Ureter (tissue), 1 donor: ENCODE measurements at regions not wholly inside any gene's neighbourhood (a gene's known extent, or its start where the extent isn't known, plus 50 kb on each side); places are given as distances from the start of the nearest gene placed in this dataset.

ENCODE experiments used
- DNase-seq: peaks from one replicate; pipeline ENCODE4 v3.0.0-alpha.2; 2020; ENCODE audit warnings: low spot score
- donor health status: DM: yes; HTN: yes; CAD: no.

- no peak for DNase-seq
Measured at GRCh38 chr11:11077898-11078297, 220.0 kb upstream of the ZBED5 start.

DNA sequence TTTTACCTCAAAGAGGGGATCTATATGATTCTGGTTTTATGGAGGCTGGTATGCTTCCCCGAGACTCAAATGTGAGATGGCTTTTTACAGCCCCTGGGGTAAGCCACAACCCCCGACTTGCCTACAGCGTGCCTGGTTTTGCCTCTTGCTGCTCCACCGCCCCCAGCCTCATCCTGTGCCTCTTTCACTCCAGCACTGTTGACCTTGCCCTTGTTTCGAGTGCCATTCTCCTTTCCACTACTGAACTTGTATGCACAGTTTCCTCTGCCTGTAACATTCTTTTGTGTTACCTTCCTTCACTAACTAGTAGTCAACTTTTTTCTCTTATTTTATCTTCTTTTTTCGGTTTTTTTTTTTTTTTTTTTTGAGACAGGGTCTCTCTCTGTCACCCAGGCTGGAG is 219.0 kb upstream of the ZBED5 start:
- no peak for DNase-seq

DNA sequence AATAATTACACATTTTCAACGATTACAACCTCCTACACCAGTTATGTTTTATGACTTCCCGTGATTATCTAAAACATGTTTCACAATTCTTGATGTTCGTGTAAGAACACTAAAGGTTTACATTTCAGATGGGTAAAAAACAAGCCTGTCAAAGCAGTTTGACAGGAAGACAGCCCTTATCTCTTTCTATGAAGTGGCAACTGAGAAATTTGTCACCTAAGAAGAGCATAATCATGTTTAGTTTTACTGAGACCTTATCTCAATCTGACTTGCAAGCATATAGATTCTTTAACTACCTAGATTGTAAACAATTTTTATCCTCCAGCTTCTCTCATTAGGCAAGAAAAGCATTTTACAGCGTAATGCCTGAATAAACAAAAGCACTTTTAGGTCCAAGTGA is 218.4 kb upstream of the ZBED5 start:
- no peak for DNase-seq

- DNase-seq, result no peak
Measured at GRCh38 chr11:11075515-11076171, 217.8 kb upstream of the ZBED5 start.

DNA sequence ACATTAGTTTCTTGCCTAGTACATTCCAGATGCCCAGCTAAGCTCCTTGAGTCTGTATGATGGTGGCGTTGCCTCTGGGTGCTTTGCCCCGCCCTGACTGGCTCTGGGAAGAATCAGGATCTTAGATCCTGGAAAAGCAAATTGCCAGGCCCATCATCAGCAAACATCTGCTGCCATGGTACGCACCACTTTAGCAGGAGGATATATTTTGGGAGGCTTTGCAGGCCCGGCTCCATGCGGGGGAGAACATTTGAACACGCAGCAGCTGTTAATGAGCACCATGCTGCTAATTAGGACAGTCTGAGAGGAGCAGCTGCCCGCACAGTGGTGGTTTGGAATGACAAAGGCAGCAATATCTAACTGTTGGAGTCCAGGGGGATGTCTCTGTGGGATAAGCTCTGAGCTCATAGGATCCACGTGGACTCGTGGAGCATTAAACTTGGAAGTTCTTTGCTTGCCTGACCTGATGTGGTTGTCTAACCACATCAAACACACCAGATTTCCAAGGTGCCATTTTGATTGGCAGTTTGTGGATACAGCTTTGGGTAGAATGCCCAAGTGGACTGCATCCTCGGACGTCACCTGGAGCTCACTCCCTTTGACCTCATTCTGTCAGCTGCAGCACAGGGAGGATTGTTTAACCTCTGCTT is 217.0 kb upstream of the ZBED5 start:
- no peak for DNase-seq

GRCh38 chr11:11073996-11074395 is 216.1 kb upstream of the ZBED5 start:
- no peak for DNase-seq

GRCh38 chr11:11072067-11072466 is 214.2 kb upstream of the ZBED5 start:
- DNase-seq, result no peak

DNA sequence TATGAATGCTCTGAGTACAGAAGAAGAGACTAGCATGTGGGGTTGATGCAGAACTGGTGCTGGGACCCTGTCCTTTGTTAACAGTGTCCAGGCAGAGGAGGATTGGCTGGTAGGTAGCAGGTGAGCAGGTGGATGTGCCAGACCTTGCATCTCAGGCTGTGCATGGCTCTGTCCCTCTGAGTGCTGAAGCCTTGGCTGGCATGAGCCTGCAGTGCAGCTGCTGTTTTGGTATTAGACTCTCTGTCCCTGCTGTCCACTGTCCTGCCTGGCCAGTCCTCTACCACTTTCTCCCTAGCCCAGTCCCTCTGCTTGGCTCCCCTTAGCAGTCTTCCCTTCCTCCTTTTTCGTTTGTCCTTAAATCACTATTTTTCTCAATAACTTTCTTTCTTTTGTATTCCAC is 213.6 kb upstream of the ZBED5 start:
- DNase-seq, result no peak

GRCh38 chr11:11070976-11071375 is 213.1 kb upstream of the ZBED5 start:
- DNase-seq, result no peak

GRCh38 chr11:11069841-11070835 is 212.3 kb upstream of the ZBED5 start:
- DNase-seq, result no peak

DNA sequence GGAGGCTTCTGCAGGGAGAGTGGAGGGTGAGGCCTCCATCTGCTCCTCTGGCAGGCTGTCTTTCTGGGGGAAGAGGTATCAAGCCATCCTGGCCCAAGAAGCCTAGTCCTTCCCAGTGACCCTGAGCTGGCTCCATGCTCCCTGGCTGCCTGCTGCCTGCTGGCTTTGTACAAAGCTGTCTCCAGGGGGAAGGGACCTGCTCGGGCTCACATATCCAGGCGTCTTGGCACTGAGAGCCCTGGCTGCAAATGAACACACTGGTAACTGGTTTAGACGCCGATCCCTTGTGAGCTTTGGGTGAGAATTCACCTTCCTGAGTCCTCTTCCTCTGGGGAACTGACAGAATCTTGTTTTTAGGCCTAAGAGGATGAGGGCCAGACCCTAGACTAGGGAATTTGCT is 210.3 kb upstream of the ZBED5 start:
- no peak for DNase-seq

- DNase-seq, result no peak
Measured at GRCh38 chr11:11065396-11065795, 207.5 kb upstream of the ZBED5 start.

- DNase-seq, result no peak
Measured at GRCh38 chr11:11057472-11057854, 199.6 kb upstream of the ZBED5 start.

DNA sequence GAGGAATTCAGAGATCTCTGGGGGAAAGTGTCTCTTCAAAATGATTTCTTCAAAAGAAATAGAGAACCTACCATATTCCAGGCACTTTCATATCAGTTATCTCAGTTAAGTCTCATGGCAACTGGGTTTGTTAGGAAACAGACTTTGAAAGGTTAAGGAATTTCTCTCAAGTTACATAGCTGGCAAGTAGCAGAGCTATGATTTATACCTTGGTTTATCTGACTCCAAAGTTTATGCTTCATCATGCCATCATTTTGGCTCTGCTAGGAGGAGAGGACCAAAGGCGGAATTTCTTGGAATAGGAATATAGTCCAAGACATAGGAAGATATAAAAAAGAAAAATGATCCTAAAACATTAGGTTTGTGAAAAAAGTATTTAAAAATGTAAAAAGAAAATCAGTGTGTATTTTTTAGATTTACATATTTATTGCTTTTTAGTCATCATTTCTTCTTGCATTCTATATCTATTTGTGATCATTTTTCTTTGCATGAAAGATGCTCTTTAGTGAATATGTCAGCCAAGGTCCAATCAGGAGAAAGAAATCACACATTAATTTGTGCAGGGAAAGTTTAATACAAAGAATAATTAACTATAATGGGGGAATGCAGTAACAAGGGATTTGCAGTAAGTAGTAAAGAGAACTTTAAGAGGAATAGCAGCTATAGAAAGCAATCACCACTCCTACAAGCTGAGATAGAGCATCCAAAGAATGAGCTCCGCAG is 199.1 kb upstream of the ZBED5 start:
- DNase-seq, result no peak

DNA sequence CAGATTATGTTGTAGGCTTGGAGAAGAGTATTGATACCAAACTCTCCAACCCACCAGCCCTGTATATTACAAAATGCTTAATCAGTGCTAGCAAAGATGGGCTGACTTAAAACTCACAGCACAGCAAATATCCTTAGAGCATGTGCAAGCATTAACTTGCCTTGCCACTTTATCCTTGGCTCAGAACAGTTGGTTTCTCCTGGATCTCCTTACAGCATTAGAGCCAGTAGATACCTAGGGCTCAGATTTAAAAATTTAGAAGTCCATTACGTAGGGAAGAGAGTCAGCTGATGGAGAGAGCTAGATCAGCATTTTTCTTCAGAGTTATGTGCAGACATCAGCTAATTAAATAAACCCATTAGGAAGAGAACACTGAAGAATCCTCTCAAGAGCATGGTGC is 198.5 kb upstream of the ZBED5 start:
- no peak for DNase-seq

DNA sequence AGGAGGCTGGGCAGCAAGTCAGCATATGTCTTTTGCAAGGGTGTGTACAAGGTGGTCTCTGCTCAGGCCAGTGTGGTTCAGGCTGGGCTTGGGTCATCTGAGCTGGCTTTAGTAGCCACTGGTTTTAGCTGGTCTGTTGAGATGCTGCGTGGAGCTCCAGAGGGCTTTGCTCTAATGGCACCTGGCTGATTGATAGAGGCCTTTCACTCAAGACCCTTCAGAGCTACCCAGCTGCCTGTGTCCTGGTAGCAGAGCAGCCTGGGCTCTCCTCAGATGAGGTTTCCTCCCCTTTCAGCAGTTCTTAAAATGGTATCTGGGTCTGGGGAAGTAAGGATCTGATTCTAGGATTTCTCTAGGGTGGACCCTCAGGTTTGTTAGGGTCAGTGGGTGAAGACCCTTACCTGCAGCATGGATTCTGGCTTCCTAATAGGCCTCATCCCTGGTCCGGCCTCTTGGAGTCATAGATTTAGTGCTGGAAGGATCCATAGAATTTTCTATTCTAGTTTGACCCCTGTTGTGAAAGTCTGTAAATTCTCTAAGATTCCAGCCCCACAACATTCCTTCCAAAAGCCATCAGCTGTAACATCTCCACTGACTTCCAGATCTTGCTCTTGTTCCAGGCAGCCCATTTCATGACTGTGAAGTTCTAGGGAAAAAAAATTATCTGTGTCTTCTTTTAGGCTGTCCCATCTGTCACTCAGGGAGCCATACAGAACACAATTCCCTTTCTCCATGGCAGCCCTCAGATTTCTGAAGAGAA is 190.2 kb upstream of the ZBED5 start:
- no peak for DNase-seq

DNA sequence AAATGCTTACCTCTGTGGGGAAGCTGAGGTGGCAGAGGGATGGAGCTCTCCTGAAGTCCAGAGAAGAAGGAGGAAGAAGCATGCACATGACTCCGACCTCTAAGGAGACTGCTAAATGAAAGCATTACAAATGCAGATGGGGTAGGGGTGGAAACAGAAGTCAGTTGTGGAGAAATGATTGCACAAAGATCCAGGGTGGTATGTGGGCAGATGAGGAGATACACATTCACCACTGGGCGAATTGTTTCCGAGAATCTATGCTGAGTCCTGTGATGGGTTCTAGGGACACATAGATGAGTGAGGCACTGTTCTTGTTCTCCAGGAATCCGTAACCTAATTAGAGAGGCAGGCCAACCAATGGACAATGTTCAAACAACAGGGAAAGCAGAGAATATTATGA is 188.9 kb upstream of the ZBED5 start:
- DNase-seq, result no peak

DNA sequence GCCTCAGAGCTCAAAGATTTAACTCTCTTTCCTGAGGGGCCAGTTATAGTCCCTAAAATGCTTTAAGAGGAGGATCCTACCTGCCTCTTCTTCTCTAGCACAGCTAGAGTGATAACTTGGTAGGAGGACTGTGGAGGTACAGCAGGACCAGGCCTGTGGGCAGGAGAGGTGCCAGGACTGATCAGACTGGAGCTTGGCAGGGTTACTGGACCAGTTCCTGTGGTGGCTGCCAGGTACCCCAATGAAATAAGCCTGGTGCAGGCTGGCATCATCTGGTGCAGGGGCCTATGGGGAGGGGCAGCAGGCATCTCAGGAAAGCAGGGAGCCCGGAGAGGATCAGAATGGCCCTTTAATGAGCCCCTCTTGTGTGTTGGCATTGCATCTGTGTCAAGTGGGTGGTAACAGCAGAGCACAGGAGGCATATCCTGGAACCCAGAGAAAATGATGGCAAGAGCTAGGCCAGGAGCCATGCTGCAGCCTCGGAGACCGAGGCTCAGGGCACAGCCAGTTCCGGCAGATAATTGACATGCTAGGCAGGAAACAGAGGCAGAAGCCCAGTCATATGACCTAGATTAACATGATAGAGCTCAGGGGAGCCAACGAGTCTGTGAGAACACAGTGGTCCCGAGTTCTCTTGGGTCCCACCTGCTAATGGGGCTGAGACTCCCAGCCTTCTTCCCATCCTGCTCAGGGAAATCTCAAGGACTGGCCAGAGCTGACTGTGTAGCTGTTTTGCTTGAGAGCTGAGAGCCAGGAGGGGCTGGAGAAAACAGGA is 187.5 kb upstream of the ZBED5 start:
- no peak for DNase-seq

DNA sequence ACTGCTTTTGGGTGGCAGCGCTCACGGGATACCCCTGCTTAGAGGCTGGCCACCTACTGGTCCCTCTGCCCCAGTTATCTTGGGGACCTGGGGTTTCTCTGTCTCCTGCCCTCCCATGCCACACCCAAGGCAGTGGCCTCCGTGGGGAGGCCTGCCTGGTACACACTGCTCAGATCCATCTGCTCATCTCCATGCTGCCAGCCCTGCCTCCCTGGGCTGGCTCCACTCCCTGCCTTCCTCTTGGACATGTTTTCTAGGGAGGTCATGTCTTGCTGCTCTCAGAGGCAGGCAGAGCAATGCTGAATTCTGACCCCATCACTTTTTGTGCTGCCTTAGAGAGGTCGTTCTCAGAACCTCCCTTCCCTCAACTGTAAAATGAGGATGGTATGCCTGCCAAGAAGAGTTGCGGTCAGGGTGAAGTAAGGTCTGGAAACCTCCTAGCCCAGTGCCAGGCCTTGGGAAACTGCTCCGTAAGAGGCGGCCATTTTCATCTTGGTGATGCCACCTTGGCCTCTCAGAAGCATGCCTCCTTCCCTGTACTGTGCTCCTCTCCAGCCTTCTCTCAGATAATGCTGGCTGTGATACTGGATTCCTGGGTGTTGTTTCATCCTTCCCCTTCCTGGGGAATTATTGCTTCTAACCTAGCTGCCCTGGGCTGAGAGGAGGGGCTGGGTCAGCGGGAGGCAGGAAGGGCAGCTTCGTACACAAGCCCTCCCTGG is 186.4 kb upstream of the ZBED5 start:
- DNase-seq, result no peak

GRCh38 chr11:11043721-11044120 is 185.9 kb upstream of the ZBED5 start:
- no peak for DNase-seq
